ENCODE measurements at regions not wholly inside any gene's neighbourhood (a gene's known extent, or its start where the extent isn't known, plus 50 kb on each side); places are given as distances from the start of the nearest gene placed in this dataset.
"Not testable (repeated sequence)": the region's sequence is repeated elsewhere in the genome, so short reads cannot be mapped to it uniquely, and the experiment has no call there.

GRCh38 chr13:111665691-111666095 lies 345.3 kb downstream of the TEX29 start:
- DNase-seq (ENCODE audit: low read depth) = no peak

- DNase-seq (ENCODE audit: low read depth) = no peak
Observed at GRCh38 chr13:111666164-111666776, 345.8 kb downstream of the TEX29 start.

- DNase-seq (ENCODE audit: low read depth) = no peak
Observed at GRCh38 chr13:111667757-111668156, 347.3 kb downstream of the TEX29 start.

GRCh38 chr13:111668451-111668850 lies 348.0 kb downstream of the TEX29 start:
- DNase-seq (ENCODE audit: low read depth) = no peak

GRCh38 chr13:111672198-111672597 lies 351.8 kb downstream of the TEX29 start:
- not testable (repeated sequence) for DNase-seq (ENCODE audit: low read depth)

- DNase-seq (ENCODE audit: low read depth) = not testable (repeated sequence)
Observed at GRCh38 chr13:111678120-111678882, 357.9 kb downstream of the TEX29 start.

- DNase-seq (ENCODE audit: low read depth) = not testable (repeated sequence)
Observed at GRCh38 chr13:111679645-111680044, 359.2 kb downstream of the TEX29 start.

GRCh38 chr13:111680100-111680499 lies 359.7 kb downstream of the TEX29 start:
- DNase-seq (ENCODE audit: low read depth) = not testable (repeated sequence)

- DNase-seq (ENCODE audit: low read depth) = not testable (repeated sequence)
Observed at GRCh38 chr13:111692028-111692427, 371.6 kb downstream of the TEX29 start.

GRCh38 chr13:111696121-111696520 lies 370.8 kb upstream of the SOX1 start:
- not testable (repeated sequence) for DNase-seq (ENCODE audit: low read depth)

- not testable (repeated sequence) for DNase-seq (ENCODE audit: low read depth)
Observed at GRCh38 chr13:111702059-111702458, 364.9 kb upstream of the SOX1 start.

Data from forelimb muscle (tissue), 1 donor.